Liver (tissue), 8 donors: ENCODE measurements at regions not wholly inside any gene's neighbourhood (a gene's known extent, or its start where the extent isn't known, plus 50 kb on each side); places are given as distances from the start of the nearest gene placed in this dataset.

Source experiments
- DNase-seq: peaks from one replicate; pipeline ENCODE4 v3.0.0-alpha.2; 2017; ENCODE audit warnings: low spot score
- H3K27ac ChIP-seq, 2 donors: one replicate each; pipeline ENCODE4 v1.7.0; 2013; ENCODE audit warnings: inconsistent platforms in 2 of 2, low read length in 2 of 2, control low read depth in 1 of 2, low read depth in 1 of 2, mild to moderate bottlenecking in 1 of 2
- H3K27me3 ChIP-seq, 4 donors: one replicate each; pipeline versions ENCODE4 v1.6.1 to v1.7.0; 2013; ENCODE audit warnings: low read length in 3 of 4, inconsistent platforms in 1 of 4, mild to moderate bottlenecking in 1 of 4, moderate library complexity in 1 of 4; ENCODE audit not compliant: control insufficient read depth in 4 of 4, insufficient read depth in 4 of 4
- H3K36me3 ChIP-seq, 4 donors: one replicate each; pipeline versions ENCODE4 v1.6.1 to v1.7.0; 2013; ENCODE audit warnings: low read length in 3 of 4, mild to moderate bottlenecking in 3 of 4, low read depth in 1 of 4, moderate library complexity in 1 of 4; ENCODE audit not compliant: control insufficient read depth in 4 of 4, insufficient read depth in 3 of 4
- H3K4me1 ChIP-seq, 4 donors: one replicate each; pipeline versions ENCODE4 v1.6.1 to v1.7.0; 2013; ENCODE audit warnings: low read length in 3 of 4, mild to moderate bottlenecking in 3 of 4, moderate library complexity in 1 of 4; ENCODE audit not compliant: control insufficient read depth in 4 of 4, insufficient read depth in 4 of 4
- H3K4me3 ChIP-seq, 3 donors: one replicate each; pipeline versions ENCODE4 v1.6.1 to v1.7.0; 2013; ENCODE audit warnings: low read length in 3 of 3, control low read depth in 1 of 3, low read depth in 1 of 3, mild to moderate bottlenecking in 1 of 3
- H3K9ac ChIP-seq, 2 donors: one replicate each; pipeline ENCODE4 v1.7.0; 2013; ENCODE audit warnings: low read length in 2 of 2, mild to moderate bottlenecking in 2 of 2, moderate library complexity in 2 of 2, control low read depth in 1 of 2, low read depth in 1 of 2
- H3K9me3 ChIP-seq, 4 donors: one replicate each; pipeline versions ENCODE4 v1.6.1 to v1.7.0; 2013; ENCODE audit warnings: low read length in 3 of 4; ENCODE audit not compliant: control insufficient read depth in 4 of 4
- ATF3 ChIP-seq: IDR thresholded peaks from 2 replicates; pipeline ENCODE4 v1.6.1; 2016; ENCODE audit warnings: antibody characterized with exemption
- CTCF ChIP-seq: fragments of 150-350 bp; IDR thresholded peaks from 2 replicates; pipeline ENCODE4 v1.5.1; 2017; ENCODE audit warnings: improper control_type of control experiment, low read depth, low read length; ENCODE audit not compliant: missing input control
- EGR1 ChIP-seq, 2 donors: IDR thresholded peaks; 2 replicates each; pipeline ENCODE4 v1.6.1; 2016 to 2018; ENCODE audit warnings: antibody characterized with exemption in 2 of 2, low read depth in 2 of 2
- FOXA1 ChIP-seq: IDR thresholded peaks from 2 replicates; pipeline ENCODE4 v1.6.1; 2016; ENCODE audit warnings: antibody characterized with exemption
- FOXA2 ChIP-seq: IDR thresholded peaks from 2 replicates; pipeline ENCODE4 v1.6.1; 2016; ENCODE audit warnings: antibody characterized with exemption
- GABPA ChIP-seq, 2 donors: IDR thresholded peaks in 1 of 2; conservative IDR thresholded peaks in 1 of 2; 2 replicates each; pipeline ENCODE4 v1.6.1; 2016; ENCODE audit warnings: antibody characterized with exemption in 2 of 2, mild to moderate bottlenecking in 1 of 2, moderate library complexity in 1 of 2
- HNF4A ChIP-seq, 2 donors: conservative IDR thresholded peaks; 2 replicates each; pipeline ENCODE4 v1.6.1; 2016; ENCODE audit warnings: antibody characterized with exemption in 2 of 2, mild to moderate bottlenecking in 2 of 2
- HNF4G ChIP-seq: IDR thresholded peaks from 2 replicates; pipeline ENCODE4 v1.6.1; 2016; ENCODE audit warnings: antibody characterized with exemption
- JUND ChIP-seq, 2 donors: IDR thresholded peaks; 2 replicates each; pipeline ENCODE4 v1.6.1; 2016; ENCODE audit warnings: antibody characterized with exemption in 2 of 2
- MAX ChIP-seq: IDR thresholded peaks from 2 replicates; pipeline ENCODE4 v1.6.1; 2016; ENCODE audit warnings: antibody characterized with exemption
- NR2F2 ChIP-seq: IDR thresholded peaks from 2 replicates; pipeline ENCODE4 v1.6.1; 2016; ENCODE audit warnings: antibody characterized with exemption
- RAD21 ChIP-seq, 2 donors: IDR thresholded peaks; 2 replicates each; pipeline ENCODE4 v1.6.1; 2016; ENCODE audit warnings: antibody characterized with exemption in 2 of 2, mild to moderate bottlenecking in 2 of 2
- REST ChIP-seq: IDR thresholded peaks from 2 replicates; pipeline ENCODE4 v1.6.1; 2016; ENCODE audit warnings: antibody characterized with exemption, mild to moderate bottlenecking
- RXRA ChIP-seq, 2 donors: IDR thresholded peaks; 2 replicates each; pipeline ENCODE4 v1.6.1; 2017 to 2018; ENCODE audit warnings: antibody characterized with exemption in 2 of 2, mild to moderate bottlenecking in 1 of 2
- SP1 ChIP-seq: IDR thresholded peaks from 2 replicates; pipeline ENCODE4 v1.6.1; 2018; ENCODE audit warnings: antibody characterized with exemption, mild to moderate bottlenecking
- TAF1 ChIP-seq: conservative IDR thresholded peaks from 2 replicates; pipeline ENCODE4 v1.6.1; 2016; ENCODE audit warnings: antibody characterized with exemption, mild to moderate bottlenecking
- YY1 ChIP-seq: IDR thresholded peaks from 2 replicates; pipeline ENCODE4 v1.6.1; 2016; ENCODE audit warnings: antibody characterized with exemption, mild to moderate bottlenecking
- ZBTB33 ChIP-seq: IDR thresholded peaks from 2 replicates; pipeline ENCODE4 v1.6.1; 2016; ENCODE audit warnings: antibody characterized with exemption
- WGBS: extraction: QIAGEN DNeasy Blood & Tissue Kit; methylation state at CpG from one replicate; pipeline ENCODE4 v1.1.7; 2013; 5-methylcytosine and 5-hydroxymethylcytosine counted together
- donor health status: healthy.
- donor health status: healthy.
- donor health status: healthy.
- donor health status: healthy.
- donor health status: healthy.

- Histone ChIP-seq H3K36me3 (no peaks in the 10 kb centered on the region), H3K9me3 (peaks cover 0 to 3% (median 0%) of the 10 kb centered on the region in 4 donors), H3K27me3 (peaks cover 0 to 3% (median 0%) of the 10 kb centered on the region in 4 donors), H3K4me1 (no peaks in the 10 kb centered on the region), H3K4me3 (no peak overlapping the region), H3K9ac (no peak overlapping the region), H3K27ac (no peak overlapping the region)
- DNase-seq: no peak
- WGBS: 88% methylated on average over 21 of the region's 21 CpGs
- TF ChIP-seq HNF4A (conservative IDR thresholded peaks at IDR 0.05) (no peak), HNF4G (no peak), ZBTB33 (no peak), SP1 (no peak), YY1 (no peak), RXRA (IDR thresholded peaks at IDR 0.05) (no peak), FOXA1 (no peak), ATF3 (no peak), NR2F2 (no peak), FOXA2 (no peak), TAF1 (no peak), EGR1 (IDR thresholded peaks at IDR 0.05; ENCODE audit: low read depth in 2 of 2) (no peak), RAD21 (IDR thresholded peaks at IDR 0.05) (no peak), JUND (IDR thresholded peaks at IDR 0.05) (no peak), MAX (no peak), REST (no peak), CTCF (no peak), GABPA (IDR thresholded peaks at IDR 0.05 in 1 of 2, conservative IDR thresholded peaks at IDR 0.05 in 1 of 2) (no peak)
These were observed 303.9 kb upstream of the NRG3 start for GRCh38 chr10:81570878-81571794.
